Ovary (tissue), 3 donors: ENCODE measurements at regions not wholly inside any gene's neighbourhood (a gene's known extent, or its start where the extent isn't known, plus 50 kb on each side); places are given as distances from the start of the nearest gene placed in this dataset.

ENCODE experiments used
- EP300 ChIP-seq: sonication (generic); formaldehyde crosslinking; IDR thresholded peaks from one replicate; pipeline ENCODE4 v1.6.1; 2017; ENCODE audit warnings: antibody characterized with exemption
- POLR2A ChIP-seq: fragments of 450-650 bp; IDR thresholded peaks from one replicate; pipeline ENCODE4 v1.6.1; 2017; ENCODE audit warnings: antibody characterized with exemption, mild to moderate bottlenecking, moderate library complexity
- TF ChIP-seq, protein P1 (sequence below), 3 donors: fragments of 450-650 bp in 2 of 3; fragments of 200-600 bp in 1 of 3; IDR thresholded peaks; one replicate each; pipeline versions ENCODE4 v1.5.1 to v1.8.0; 2016 to 2022; ENCODE audit warnings: antibody characterized with exemption in 3 of 3, mild to moderate bottlenecking in 1 of 3
- donor health status: DM: no; HTN: no; CAD: no.

DNA sequence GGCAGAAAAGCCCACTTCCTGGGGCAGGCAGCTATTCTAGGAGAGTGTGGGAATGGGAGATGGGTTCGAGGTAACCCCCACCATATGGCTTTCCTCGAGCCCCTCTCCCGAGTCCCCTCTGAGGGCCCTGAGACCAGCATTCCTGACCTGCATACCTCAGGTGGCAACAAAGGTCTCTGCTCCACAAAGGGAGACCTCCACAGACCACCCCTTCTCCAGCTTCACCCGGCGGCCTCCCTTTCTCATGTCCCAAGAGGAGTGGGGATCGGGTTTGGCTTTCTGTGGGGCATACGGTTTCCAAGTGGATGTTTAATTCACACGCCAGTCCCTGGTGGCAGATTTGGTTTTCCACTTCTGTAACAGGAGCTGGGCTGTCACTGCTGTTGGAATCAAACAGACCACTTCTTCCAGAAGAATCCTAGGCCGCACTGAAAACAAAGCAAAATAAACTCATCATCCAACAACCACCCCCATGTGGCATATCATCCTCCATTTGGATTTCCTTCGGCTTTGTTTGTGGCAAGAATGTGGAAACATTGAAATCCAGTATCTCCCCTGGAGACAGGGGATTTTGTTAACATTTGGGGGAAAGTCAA lies 83.2 kb downstream of the DLL1 start:
- TF ChIP-seq, protein P1, sequence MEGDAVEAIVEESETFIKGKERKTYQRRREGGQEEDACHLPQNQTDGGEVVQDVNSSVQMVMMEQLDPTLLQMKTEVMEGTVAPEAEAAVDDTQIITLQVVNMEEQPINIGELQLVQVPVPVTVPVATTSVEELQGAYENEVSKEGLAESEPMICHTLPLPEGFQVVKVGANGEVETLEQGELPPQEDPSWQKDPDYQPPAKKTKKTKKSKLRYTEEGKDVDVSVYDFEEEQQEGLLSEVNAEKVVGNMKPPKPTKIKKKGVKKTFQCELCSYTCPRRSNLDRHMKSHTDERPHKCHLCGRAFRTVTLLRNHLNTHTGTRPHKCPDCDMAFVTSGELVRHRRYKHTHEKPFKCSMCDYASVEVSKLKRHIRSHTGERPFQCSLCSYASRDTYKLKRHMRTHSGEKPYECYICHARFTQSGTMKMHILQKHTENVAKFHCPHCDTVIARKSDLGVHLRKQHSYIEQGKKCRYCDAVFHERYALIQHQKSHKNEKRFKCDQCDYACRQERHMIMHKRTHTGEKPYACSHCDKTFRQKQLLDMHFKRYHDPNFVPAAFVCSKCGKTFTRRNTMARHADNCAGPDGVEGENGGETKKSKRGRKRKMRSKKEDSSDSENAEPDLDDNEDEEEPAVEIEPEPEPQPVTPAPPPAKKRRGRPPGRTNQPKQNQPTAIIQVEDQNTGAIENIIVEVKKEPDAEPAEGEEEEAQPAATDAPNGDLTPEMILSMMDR (IDR thresholded peaks at IDR 0.05) = no peak
- TF ChIP-seq POLR2A = no peak
- no peak for TF ChIP-seq EP300
